WTC11 (cell line): ENCODE measurements at regions not wholly inside any gene's neighbourhood (a gene's known extent, or its start where the extent isn't known, plus 50 kb on each side); places are given as distances from the start of the nearest gene placed in this dataset.

Experiments
- CTCF ChIP-seq: fragments of 200-600 bp; IDR thresholded peaks from 2 replicates; pipeline ENCODE4 v1.8.0; 2022; ENCODE audit warnings: antibody characterized with exemption
- MAX ChIP-seq: sonication (generic); formaldehyde crosslinking; IDR thresholded peaks from 2 replicates; pipeline ENCODE4 v1.8.0; 2022; ENCODE audit warnings: mild to moderate bottlenecking, missing genetic modification reagents
- NFE2L1 ChIP-seq: sonication (generic); formaldehyde crosslinking; IDR thresholded peaks from 2 replicates; pipeline ENCODE4 v1.8.1; 2023; ENCODE audit warnings: missing genetic modification reagents
- NR2C2 ChIP-seq: sonication (generic); formaldehyde crosslinking; IDR thresholded peaks from 2 replicates; pipeline ENCODE4 v1.8.0; 2022; ENCODE audit warnings: mild to moderate bottlenecking, missing genetic modification reagents
- PRRX2 ChIP-seq: fragments of 250-450 bp; sonication (Bioruptor Pico); IDR thresholded peaks from 2 replicates; pipeline ENCODE4 v1.8.0; 2021; ENCODE audit warnings: mild to moderate bottlenecking
- ZNF232 ChIP-seq: sonication (generic); formaldehyde crosslinking; IDR thresholded peaks from 2 replicates; pipeline ENCODE4 v1.8.0; 2022; ENCODE audit warnings: mild to moderate bottlenecking, missing genetic modification reagents

GRCh38 chr12:115251727-115252126 lies 567.8 kb upstream of the TBX3 start:
- no peak for TF ChIP-seq MAX (CRISPR knock-in tag)
- no peak for TF ChIP-seq PRRX2 (CRISPR knock-in tag)
- no peak for TF ChIP-seq NFE2L1
- no peak for TF ChIP-seq CTCF
- no peak for TF ChIP-seq ZNF232
- no peak for TF ChIP-seq NR2C2 (CRISPR knock-in tag)
